ENCODE measurements at regions not wholly inside any gene's neighbourhood (a gene's known extent, or its start where the extent isn't known, plus 50 kb on each side); places are given as distances from the start of the nearest gene placed in this dataset.
"Not testable (repeated sequence)": the region's sequence is repeated elsewhere in the genome, so short reads cannot be mapped to it uniquely, and the experiment has no call there.

DNA sequence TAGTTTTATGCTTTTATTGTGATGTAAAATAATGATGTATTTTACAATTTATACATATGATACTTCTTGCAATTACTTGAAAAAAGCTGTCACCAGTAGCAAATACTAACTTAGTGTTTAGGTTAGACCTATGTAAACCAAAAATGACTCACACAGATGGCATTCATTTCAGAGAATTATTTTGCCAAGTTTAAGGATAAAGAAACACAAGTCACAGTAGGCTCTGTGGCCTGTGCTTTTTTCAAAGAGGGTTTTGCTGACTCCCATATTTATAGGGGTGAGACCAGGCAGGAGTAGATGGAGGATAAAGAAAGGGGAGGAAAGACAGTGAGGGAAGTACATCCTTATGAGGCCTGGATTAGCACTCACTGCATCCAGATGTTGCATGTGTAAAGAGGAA lies 356.6 kb upstream of the NPAP1 start:
- DNase-seq (ENCODE audit: low read depth): no peak
- no peak overlapping the region for H3K4me3 ChIP-seq (ENCODE audit: low read depth, low read length)
- TF ChIP-seq, protein P1, sequence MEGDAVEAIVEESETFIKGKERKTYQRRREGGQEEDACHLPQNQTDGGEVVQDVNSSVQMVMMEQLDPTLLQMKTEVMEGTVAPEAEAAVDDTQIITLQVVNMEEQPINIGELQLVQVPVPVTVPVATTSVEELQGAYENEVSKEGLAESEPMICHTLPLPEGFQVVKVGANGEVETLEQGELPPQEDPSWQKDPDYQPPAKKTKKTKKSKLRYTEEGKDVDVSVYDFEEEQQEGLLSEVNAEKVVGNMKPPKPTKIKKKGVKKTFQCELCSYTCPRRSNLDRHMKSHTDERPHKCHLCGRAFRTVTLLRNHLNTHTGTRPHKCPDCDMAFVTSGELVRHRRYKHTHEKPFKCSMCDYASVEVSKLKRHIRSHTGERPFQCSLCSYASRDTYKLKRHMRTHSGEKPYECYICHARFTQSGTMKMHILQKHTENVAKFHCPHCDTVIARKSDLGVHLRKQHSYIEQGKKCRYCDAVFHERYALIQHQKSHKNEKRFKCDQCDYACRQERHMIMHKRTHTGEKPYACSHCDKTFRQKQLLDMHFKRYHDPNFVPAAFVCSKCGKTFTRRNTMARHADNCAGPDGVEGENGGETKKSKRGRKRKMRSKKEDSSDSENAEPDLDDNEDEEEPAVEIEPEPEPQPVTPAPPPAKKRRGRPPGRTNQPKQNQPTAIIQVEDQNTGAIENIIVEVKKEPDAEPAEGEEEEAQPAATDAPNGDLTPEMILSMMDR (IDR thresholded peaks at IDR 0.05; ENCODE audit: low read depth, low read length): no peak
- TF ChIP-seq, protein P2, sequence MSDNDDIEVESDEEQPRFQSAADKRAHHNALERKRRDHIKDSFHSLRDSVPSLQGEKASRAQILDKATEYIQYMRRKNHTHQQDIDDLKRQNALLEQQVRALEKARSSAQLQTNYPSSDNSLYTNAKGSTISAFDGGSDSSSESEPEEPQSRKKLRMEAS (IDR thresholded peaks at IDR 0.05; ENCODE audit: low read depth, low read length): no peak
- TF ChIP-seq POLR2A (IDR thresholded peaks at IDR 0.05; ENCODE audit: extremely low read depth, insufficient read length) (no peak), MYC (IDR thresholded peaks at IDR 0.05; ENCODE audit: low read depth, low read length) (no peak)

- not testable (repeated sequence) for DNase-seq (ENCODE audit: low read depth); H3K4me3 ChIP-seq (ENCODE audit: low read depth, low read length)
Observed at GRCh38 chr15:24324096-24324495, 351.5 kb upstream of the NPAP1 start.

DNA sequence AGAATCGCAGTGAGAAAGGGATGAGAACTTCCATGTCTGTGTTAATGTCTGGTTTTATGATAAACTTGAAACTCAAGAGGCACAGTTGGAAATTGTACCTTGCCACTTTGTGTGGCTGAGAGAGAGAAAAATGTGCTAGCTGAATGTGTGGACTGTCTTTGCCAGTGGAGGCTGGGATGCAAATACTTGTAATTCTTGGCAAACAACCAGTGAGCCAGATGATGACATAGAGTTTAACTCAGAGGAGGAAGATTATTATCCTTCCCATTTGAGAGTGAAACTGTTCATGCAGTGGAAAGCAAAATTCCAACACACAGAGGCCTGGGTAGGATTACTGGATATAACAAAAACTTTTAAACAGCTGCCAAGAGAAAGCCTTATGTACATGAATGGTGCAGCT lies 349.1 kb upstream of the NPAP1 start:
- H3K4me3 ChIP-seq (ENCODE audit: low read depth, low read length); DNase-seq (ENCODE audit: low read depth): not testable (repeated sequence)

DNA sequence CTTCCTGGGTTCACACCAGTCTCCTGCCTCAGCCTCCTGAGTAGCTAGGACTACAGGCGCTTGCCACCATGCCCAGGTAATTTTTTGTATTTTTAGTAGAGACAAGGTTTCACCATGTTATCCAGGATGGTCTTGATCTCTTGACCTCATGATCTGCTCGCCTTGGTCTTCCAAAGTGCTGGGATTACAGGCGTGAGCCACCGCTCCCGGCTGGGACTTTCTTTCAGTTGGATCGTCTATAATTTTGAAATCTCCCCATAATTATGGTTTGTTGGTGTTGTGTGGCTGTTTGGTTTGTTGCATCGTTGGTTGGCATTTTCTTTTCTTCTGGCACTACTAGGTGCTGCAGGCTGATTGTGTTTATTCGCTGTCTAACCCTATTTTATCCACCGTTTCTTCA lies 343.6 kb upstream of the NPAP1 start:
- H3K4me3 ChIP-seq (ENCODE audit: low read depth, low read length); DNase-seq (ENCODE audit: low read depth): not testable (repeated sequence)

DNA sequence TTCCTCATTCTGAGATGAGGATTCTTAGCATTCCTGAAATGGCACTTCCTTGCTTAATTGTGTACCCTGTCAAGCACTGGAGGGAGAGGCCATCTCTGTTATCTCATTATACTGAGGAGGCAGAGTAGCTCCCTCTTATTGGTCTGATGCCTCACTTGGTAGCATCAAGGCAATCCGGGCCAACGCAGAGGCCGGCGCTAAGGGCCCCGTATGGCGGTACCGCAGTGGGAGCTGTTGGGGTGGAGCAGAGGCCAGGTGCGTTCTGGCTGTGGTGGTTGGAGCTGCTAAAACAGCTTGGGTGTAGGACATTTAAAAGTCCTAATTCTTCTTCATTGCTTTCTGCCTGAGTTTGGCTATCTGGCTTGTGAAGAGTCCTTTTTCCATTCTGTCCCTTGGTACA lies 333.7 kb upstream of the NPAP1 start:
- not testable (repeated sequence) for H3K4me3 ChIP-seq (ENCODE audit: low read depth, low read length); DNase-seq (ENCODE audit: low read depth)

DNA sequence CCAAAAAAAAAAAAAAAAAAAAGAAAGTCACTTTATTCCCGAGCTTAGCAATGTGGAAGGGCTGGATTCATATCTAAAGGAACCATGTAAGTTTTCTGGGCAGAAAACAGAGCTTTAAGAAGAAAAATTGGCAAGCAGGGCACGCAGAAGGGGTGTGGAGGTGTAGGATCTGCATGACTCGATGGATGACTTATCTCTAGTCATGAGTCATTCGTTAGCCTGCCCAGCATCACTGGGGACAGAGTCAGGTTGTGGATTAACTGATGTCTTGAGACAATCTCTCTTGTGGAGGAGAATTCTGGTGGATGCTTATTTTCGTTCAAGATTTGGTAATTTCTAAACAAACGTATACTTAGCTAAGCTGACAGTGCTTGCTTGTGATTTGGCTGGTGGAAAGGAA lies 322.8 kb upstream of the NPAP1 start:
- not testable (repeated sequence) for DNase-seq (ENCODE audit: low read depth); H3K4me3 ChIP-seq (ENCODE audit: low read depth, low read length)

DNA sequence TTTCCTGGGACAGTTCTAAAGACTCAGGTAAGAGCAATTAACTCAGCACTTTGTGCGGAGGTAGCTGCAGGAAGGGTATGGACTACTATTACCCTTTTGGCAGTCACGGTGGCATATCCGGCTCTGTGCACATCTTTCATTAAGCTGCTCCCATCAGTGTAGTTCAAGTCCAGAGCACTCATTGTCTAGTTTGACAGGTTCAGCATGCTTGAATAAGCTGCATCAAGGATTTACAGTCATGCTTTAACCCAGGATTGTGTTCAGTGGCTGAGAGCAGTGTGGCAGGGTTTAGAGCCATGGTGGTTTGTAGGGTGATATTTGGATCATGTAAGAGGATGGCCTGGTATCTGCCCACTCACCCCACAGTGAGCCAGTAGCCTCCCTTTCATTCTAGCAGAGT lies 294.5 kb upstream of the NPAP1 start:
- not testable (repeated sequence) for H3K4me3 ChIP-seq (ENCODE audit: low read depth, low read length); DNase-seq (ENCODE audit: low read depth)

DNA sequence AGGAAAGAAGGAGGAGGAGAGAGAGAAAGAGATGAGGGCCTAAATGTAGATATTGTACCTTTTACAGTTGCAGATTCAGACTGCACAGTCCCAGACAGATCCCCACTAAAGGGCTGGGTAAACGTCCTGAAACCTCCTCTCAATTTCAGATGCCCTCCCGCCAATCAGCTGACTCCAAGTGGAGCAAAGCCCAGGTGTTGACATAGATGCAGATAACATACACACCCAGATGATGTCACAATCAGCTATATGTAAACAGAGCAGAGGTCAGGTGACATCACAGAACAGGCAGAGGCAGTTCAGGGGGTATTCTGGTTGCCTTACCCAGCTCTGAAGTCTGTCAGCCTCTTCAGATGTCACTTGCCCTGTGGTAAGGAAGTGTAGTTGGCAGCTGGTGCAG lies 290.3 kb upstream of the NPAP1 start:
- DNase-seq (ENCODE audit: low read depth); H3K4me3 ChIP-seq (ENCODE audit: low read depth, low read length): not testable (repeated sequence)

- TF ChIP-seq POLR2A (IDR thresholded peaks at IDR 0.05; ENCODE audit: extremely low read depth, insufficient read length): no peak
- TF ChIP-seq, protein P2 (IDR thresholded peaks at IDR 0.05; ENCODE audit: low read depth, low read length): no peak
- TF ChIP-seq MYC (IDR thresholded peaks at IDR 0.05; ENCODE audit: low read depth, low read length): no peak
- TF ChIP-seq, protein P1 (IDR thresholded peaks at IDR 0.05; ENCODE audit: low read depth, low read length): no peak
- H3K4me3 ChIP-seq (ENCODE audit: low read depth, low read length): no peak overlapping the region
- DNase-seq (ENCODE audit: low read depth): no peak
Observed at GRCh38 chr15:24394303-24394702, 281.3 kb upstream of the NPAP1 start.

DNA sequence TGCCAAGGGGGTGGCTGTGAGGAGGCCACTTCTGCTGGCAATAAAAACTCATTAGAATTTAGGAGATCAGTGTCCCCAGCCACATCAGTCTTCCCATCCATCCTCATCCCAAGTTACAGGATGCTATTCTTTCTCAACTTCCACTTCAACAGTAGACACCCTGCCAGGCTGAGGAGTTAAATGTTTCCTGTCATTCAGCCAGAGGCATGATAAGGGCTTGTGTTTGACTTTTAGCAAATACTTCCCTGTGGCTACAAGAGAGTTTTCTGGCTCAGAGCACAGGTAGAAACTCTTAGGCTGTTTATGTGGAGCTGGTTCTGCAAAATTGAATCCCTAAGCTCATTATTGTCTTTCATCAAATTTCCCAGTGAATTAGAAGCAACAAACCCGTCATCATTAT lies 262.9 kb upstream of the NPAP1 start:
- H3K4me3 ChIP-seq (ENCODE audit: low read depth, low read length); DNase-seq (ENCODE audit: low read depth): not testable (repeated sequence)

GRCh38 chr15:24426286-24427054 lies 249.1 kb upstream of the NPAP1 start:
- not testable (repeated sequence) for H3K4me3 ChIP-seq (ENCODE audit: low read depth, low read length); DNase-seq (ENCODE audit: low read depth)

- not testable (repeated sequence) for DNase-seq (ENCODE audit: low read depth); H3K4me3 ChIP-seq (ENCODE audit: low read depth, low read length)
Observed at GRCh38 chr15:24427055-24427400, 248.5 kb upstream of the NPAP1 start.

GRCh38 chr15:24435075-24435820 lies 240.3 kb upstream of the NPAP1 start:
- not testable (repeated sequence) for DNase-seq (ENCODE audit: low read depth); H3K4me3 ChIP-seq (ENCODE audit: low read depth, low read length)

- DNase-seq (ENCODE audit: low read depth); H3K4me3 ChIP-seq (ENCODE audit: low read depth, low read length): not testable (repeated sequence)
Observed at GRCh38 chr15:24437270-24437669, 238.3 kb upstream of the NPAP1 start.

DNA sequence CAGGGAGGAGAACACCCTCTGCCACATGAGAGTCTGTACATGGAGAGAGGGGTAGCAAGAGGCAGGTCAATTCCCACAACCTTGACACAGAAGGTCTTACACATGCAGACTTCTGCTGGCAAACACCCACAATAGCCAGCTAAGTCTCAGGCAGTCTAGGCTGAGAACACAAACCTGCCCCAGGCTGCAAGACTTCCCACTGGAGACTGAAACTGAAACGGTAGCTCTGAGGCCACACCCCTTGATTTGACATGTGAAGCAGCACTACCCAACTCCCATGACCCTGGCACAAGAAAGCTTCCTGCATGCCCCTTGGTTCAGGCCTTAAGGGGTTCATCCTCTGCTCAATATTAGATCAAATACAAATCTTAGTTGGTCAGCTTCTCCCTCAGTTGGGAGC lies 237.8 kb upstream of the NPAP1 start:
- not testable (repeated sequence) for DNase-seq (ENCODE audit: low read depth); H3K4me3 ChIP-seq (ENCODE audit: low read depth, low read length)
